ENCODE measurements at regions not wholly inside any gene's neighbourhood (a gene's known extent, or its start where the extent isn't known, plus 50 kb on each side); places are given as distances from the start of the nearest gene placed in this dataset.
"Not testable (repeated sequence)": the region's sequence is repeated elsewhere in the genome, so short reads cannot be mapped to it uniquely, and the experiment has no call there.

- DNase-seq = no peak
Observed at GRCh38 chr5:101153526-101153925, 250.4 kb upstream of the ST8SIA4 start.

- DNase-seq = no peak
Observed at GRCh38 chr5:101143526-101143925, 240.4 kb upstream of the ST8SIA4 start.

- no peak for DNase-seq
Observed at GRCh38 chr5:101142102-101142501, 239.0 kb upstream of the ST8SIA4 start.

- DNase-seq = no peak
Observed at GRCh38 chr5:101136454-101136853, 233.4 kb upstream of the ST8SIA4 start.

GRCh38 chr5:101123363-101123762, 220.3 kb upstream of the ST8SIA4 start:
- no peak for DNase-seq

GRCh38 chr5:101112645-101113044, 209.6 kb upstream of the ST8SIA4 start:
- peak in 1 of 3 experiments; percentile 41 for DNase-seq

- DNase-seq = peak in 1 of 3 experiments; percentile 9
Observed at GRCh38 chr5:101103874-101104273, 200.8 kb upstream of the ST8SIA4 start.

GRCh38 chr5:101102506-101102905, 199.4 kb upstream of the ST8SIA4 start:
- DNase-seq = peak in 1 of 3 experiments; percentile 47

GRCh38 chr5:101091902-101092301, 188.8 kb upstream of the ST8SIA4 start:
- no peak for DNase-seq

GRCh38 chr5:101084353-101084752, 181.3 kb upstream of the ST8SIA4 start:
- DNase-seq = no peak

GRCh38 chr5:101080462-101081240, 177.6 kb upstream of the ST8SIA4 start:
- DNase-seq = no peak

- DNase-seq = no peak
Observed at GRCh38 chr5:101068298-101068697, 165.2 kb upstream of the ST8SIA4 start.

- no peak for DNase-seq
Observed at GRCh38 chr5:101067429-101067828, 164.3 kb upstream of the ST8SIA4 start.

- no peak for DNase-seq
Observed at GRCh38 chr5:101062902-101063301, 159.8 kb upstream of the ST8SIA4 start.

- DNase-seq = no peak
Observed at GRCh38 chr5:101047181-101047580, 144.1 kb upstream of the ST8SIA4 start.

- no peak for DNase-seq
Observed at GRCh38 chr5:101045689-101046088, 142.6 kb upstream of the ST8SIA4 start.

- DNase-seq = not testable (repeated sequence)
Observed at GRCh38 chr5:101040002-101040401, 136.9 kb upstream of the ST8SIA4 start.

- no peak for DNase-seq
Observed at GRCh38 chr5:101036778-101037177, 133.7 kb upstream of the ST8SIA4 start.

- no peak for DNase-seq
Observed at GRCh38 chr5:101035425-101035824, 132.3 kb upstream of the ST8SIA4 start.

- DNase-seq = no peak
Observed at GRCh38 chr5:101024299-101024698, 121.2 kb upstream of the ST8SIA4 start.

GRCh38 chr5:101018299-101018698, 115.2 kb upstream of the ST8SIA4 start:
- no peak for DNase-seq

GRCh38 chr5:101012880-101013279, 109.8 kb upstream of the ST8SIA4 start:
- DNase-seq = peak in 1 of 3 experiments; percentile 2

GRCh38 chr5:101009758-101010519, 106.9 kb upstream of the ST8SIA4 start:
- no peak for DNase-seq

- DNase-seq = no peak
Observed at GRCh38 chr5:100992354-100992753, 89.3 kb upstream of the ST8SIA4 start.
